GM12873 (cell line): ENCODE measurements at regions not wholly inside any gene's neighbourhood (a gene's known extent, or its start where the extent isn't known, plus 50 kb on each side); places are given as distances from the start of the nearest gene placed in this dataset.

Experiments
- CTCF ChIP-seq: IDR thresholded peaks from 2 replicates; pipeline ENCODE4 v1.5.1; 2012; ENCODE audit warnings: low read depth, mild to moderate bottlenecking, moderate library complexity, low read length, control low read depth; ENCODE audit not compliant: insufficient read depth; ENCODE audit errors: missing control alignments

GRCh38 chr11:81963018-81963417 lies 770.6 kb downstream of the FAM181B start:
- peak; percentile 32 for TF ChIP-seq CTCF

DNA sequence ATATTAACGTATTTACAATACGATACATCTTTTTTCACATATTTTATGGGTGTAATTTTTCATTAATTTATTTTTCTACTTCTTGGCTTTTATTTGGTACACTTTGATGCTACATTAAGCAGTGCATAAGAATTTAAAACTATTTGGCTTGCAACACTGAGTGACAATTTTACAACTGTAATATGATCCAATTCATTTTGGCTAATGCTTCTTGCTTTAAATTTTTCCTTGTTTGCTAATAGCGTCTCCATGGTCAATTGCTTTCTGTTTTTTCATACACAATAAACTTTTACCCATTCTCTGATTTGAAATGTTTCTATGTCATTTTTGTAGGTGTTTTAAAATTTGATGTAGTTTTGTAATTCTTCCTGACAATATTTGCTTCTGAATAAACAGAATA lies 773.2 kb downstream of the FAM181B start:
- no peak for TF ChIP-seq CTCF

DNA sequence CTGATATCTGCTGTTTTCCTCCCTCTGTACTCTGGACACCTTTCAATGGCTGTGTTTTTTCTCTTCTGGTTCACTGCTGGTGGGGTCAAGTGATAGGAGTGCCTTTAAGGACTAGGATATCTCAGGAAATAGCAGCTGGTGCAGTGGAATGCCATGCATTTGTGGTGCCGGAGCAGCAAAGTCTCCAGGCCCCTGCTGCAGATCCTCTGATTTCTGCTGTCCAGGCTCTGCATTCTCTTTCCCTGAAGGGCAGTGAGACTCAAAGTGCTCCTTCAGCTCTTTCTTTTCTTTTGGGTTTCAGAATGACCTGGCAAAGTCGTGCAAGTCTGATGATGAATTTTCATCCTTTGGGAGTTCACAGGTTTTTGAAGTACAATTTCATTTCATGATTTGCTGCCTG lies 774.3 kb downstream of the FAM181B start:
- no peak for TF ChIP-seq CTCF

DNA sequence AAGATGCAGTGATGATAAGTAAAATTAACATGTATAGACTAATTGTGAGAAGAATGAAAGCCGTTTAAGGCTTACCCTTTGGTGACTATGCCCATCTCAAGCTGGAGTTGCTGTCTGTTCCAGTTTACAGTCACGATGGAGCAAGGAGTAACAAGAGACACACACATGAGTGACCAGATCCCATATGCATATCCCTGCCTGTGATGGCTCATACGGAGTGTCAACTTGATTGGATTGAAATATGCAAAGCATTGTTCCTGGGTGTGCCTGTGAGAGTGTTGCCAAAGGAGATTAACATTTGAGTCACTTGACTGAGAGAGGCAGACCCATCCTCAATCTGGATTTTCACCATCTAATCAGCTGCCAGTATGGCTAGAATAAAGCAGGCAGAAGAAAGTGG lies 786.8 kb downstream of the FAM181B start:
- TF ChIP-seq CTCF, result no peak

- TF ChIP-seq CTCF, result no peak
These were observed 791.0 kb downstream of the FAM181B start for GRCh38 chr11:81942646-81943045.

DNA sequence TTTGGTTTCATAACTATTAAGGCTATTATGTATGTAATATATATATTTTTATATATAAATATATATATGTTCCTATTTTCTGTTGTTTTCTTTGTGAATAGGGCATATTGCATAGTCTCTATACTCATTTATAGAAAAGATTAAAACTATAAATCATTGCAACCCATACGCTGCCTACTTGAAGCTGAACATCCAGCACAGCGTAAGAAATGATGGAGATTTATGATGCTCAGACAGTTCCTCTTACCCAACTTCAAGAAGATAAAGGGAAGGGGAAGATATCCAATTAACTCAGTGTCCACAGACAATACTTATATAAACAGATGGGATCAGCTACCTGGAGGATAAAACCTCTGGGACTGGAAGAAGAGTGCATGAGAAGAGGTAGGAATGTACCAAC lies 791.7 kb downstream of the FAM181B start:
- no peak for TF ChIP-seq CTCF

DNA sequence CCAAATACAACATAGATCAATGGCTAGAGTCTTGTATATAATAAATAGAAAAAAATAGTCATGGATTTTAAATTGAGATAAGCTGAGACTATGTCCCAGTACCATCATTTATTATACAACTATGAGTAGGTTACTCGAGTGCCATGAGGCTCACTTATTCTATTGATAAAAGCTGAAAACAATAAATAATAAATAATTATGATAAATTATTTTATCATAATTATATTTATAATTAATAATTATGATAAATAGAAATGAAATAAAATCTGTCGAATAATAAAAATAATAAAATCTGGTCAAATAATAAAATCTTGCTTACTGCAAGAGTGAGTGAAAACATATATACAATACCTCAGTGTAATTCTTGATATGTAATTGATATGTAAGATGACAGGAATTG lies 801.4 kb downstream of the FAM181B start:
- TF ChIP-seq CTCF, result no peak

DNA sequence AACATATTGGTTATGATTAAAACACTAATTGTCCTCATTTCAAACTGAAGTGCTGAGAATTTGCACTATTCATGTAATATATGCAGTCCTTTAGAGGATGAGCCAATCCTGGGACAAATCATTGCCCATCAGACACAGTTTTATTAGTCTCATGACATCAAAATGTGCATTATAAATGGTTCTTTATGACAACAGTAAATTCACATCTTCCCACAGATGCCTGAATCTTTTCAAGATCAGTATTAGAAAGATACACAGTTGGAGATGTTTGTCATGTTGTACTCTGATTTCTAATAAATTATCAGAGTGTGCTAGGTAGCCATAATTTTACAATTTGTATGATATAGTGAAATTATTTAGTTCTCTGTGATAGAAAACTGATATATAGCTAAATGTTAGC lies 813.5 kb downstream of the FAM181B start:
- no peak for TF ChIP-seq CTCF
